ENCODE measurements at regions not wholly inside any gene's neighbourhood (a gene's known extent, or its start where the extent isn't known, plus 50 kb on each side); places are given as distances from the start of the nearest gene placed in this dataset.
"Not testable (repeated sequence)": the region's sequence is repeated elsewhere in the genome, so short reads cannot be mapped to it uniquely, and the experiment has no call there.

GRCh38 chr6:90885611-90886056 lies 298.8 kb upstream of the MAP3K7 start:
- DNase-seq, result no peak

DNA sequence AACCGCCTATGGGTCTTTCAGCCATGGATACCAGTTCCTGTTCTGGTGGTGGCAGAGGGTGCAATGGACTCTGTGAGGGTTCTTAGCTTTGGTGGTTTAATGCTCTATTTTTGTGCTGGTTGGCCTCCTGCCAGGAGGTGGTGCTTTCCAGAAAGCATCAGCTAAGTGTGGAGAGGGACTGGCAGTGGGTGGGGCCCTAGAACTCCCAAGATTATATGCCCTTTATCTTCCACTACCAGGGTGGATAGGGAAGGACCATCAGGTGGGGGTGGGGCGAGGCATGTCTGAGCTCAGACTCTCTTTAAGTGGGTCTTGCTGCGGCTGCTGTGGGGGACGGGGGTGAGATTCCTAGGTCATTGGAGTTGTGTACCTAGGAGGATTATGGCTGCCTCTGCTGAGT lies 298.3 kb upstream of the MAP3K7 start:
- not testable (repeated sequence) for DNase-seq

- DNase-seq, result no peak
Measured at GRCh38 chr6:90877616-90878015, 290.7 kb upstream of the MAP3K7 start.

DNA sequence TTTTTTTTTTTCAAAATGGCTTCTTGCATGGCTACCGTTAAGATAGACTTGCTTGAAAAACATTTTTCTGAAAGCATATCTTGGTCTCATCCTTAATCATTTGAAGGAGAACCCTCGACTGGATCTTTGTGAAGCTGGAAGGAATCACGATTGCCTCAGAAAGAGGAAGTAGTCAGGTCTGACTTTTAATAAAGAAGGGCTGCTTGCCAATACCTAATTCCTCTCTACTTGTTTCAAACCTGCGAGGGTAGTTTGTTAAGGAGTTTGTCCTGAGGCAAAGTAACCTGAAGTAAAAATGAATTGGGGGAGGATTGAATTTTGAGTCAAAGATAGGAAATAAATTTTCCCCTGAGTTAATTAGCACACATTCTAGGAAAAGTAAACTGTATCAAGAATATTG lies 288.1 kb upstream of the MAP3K7 start:
- DNase-seq, result no peak

DNA sequence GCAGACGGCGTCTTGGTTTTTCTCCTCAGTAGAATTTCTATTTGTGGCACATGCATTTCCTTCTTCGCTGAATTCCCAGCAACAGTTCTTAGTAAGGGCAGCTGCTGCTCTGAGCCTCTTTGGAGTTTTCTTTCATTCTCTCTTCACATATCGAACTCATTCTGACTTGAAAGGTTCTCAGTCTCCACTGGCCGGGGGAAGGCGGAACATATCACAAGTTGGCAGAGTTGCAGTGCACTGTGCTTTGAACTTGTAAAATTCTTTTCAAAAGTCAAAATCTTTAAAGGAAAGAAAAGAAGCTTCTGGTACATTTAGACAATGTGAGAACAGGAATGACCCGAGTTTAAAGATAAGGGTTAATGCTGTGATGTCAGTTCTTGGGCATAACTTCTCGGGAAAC lies 286.1 kb upstream of the MAP3K7 start:
- no peak for DNase-seq

- no peak for DNase-seq
Measured at GRCh38 chr6:90870561-90870960, 283.7 kb upstream of the MAP3K7 start.

GRCh38 chr6:90868656-90869055 lies 281.8 kb upstream of the MAP3K7 start:
- DNase-seq, result no peak

- no peak for DNase-seq
Measured at GRCh38 chr6:90868256-90868655, 281.4 kb upstream of the MAP3K7 start.

DNA sequence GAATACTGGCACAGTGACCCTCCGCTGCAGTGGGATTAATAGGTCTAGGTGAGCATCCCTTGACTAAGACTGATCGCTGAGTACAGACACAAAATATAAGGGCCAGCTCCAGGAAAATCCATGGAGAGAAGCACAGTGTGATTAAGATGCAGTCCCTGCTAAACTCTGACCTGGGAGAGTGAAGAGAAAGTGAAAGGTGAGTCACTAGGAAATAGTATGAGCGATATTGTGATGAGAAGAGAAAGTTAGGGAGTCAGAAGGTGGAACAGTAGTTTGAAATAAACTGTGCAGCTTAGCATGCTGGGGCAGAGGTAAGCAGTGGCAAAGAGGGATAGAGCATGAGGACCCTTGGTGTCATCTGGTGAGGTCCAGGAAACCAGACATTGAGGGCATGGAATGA lies 278.6 kb upstream of the MAP3K7 start:
- DNase-seq, result no peak

GRCh38 chr6:90863043-90863442 lies 276.2 kb upstream of the MAP3K7 start:
- no peak for DNase-seq

DNA sequence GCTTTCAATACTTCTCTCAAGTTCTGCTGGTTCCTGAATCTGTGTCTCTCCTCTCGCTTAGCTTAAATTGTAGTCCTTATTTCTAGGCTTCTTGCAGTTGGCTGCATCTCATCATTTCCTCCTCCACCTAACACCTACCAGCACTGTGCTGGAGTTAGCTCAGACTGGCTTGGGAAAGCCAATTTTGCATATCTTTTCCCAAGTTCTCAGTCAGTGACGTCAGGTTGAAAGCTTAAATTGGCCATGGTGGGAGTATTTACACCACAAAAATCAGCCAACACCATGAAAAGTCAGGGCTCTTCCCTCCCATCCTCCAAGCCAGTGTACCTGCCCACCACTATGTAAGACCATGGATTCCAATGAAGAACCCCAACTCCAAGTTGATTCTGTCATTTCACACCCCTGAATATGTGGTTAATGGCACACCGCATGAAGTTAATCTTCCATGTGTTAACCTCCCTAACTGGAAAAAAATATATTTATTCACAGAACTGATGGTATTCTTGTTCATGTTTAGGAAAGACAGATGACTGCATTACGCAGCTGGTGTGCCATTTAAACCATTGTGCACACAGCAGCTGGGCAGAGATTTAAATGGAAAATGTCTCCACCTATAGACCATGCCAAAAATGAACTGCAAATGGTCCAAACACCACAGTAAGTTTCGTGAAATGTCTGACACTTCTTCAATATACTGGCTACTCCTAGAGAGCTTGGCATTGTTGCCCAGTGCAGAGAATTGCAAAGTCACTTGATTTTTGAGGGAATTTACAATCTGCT lies 274.1 kb upstream of the MAP3K7 start:
- DNase-seq, result peak; percentile 9

GRCh38 chr6:90859612-90860011 lies 272.7 kb upstream of the MAP3K7 start:
- DNase-seq, result peak; percentile 12

DNA sequence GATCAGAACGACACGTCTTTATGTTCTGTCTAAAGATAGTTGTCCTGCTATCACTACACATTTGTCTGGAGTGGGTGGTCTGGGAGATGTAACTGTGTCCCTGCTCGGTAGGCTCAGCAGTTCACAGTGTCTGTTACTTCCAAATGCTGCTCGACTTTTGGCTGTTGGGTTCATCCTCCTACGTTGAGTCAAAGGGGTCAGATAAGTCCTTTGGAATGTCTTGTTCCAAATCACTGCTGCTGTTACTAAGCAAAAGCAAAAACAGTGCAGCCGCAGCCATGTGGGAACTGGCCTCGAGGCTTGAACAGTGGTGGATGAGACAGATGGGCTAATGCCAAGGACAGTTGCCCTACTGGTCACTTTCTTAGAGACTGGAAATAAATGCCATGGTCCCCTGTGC lies 272.2 kb upstream of the MAP3K7 start:
- no peak for DNase-seq

DNA sequence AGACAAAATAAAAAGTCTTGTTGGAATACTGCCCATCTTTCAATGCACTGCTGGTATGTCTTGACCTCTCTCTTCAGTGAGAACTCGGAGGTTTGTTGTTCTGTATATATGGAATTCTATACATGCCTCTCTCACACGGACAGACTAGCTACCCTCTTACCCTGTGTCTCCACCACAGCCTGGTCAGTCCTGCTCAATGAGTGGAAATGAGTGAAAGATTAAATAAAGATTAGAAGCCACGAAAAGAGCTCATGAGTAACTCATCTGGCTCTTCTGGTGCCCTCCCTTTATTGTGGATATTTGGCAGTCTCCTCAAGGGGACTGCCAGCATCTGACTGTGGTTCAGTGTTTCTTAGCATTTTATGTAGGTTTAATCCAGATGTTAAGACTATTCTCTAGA lies 262.8 kb upstream of the MAP3K7 start:
- no peak for DNase-seq

GRCh38 chr6:90846824-90847223 lies 260.0 kb upstream of the MAP3K7 start:
- no peak for DNase-seq

DNA sequence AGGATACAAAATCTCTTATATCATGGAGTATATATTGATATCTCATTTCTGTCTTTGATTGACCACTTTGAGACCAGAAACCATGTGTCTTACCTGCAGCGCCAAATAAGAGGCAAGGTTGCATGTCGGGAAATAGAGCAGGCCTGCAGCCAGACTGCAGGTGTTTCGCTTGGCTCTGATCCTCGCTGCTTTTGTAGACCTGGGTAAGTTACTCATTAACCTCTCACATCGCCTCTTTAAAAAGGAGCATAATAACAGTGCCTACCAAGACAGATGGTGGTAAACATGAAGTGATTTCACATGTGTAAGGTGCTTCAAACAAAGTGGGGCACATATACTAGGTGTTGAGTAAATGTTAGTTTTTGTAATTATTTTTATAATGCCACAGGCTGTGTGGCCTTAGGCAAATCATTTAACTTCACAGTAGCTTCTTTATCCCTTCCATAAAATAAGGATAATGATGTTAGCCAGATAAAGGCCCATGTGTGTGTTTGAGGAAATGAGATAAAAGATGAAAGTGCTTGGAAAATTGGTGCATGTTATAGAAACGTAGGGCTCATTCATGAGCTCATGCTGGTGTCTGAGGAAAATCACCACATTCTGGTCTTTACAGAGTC lies 248.8 kb upstream of the MAP3K7 start:
- peak; percentile 81 for DNase-seq

- DNase-seq, result no peak
Measured at GRCh38 chr6:90829311-90829710, 242.4 kb upstream of the MAP3K7 start.

- DNase-seq, result no peak
Measured at GRCh38 chr6:90820436-90820835, 233.6 kb upstream of the MAP3K7 start.

DNA sequence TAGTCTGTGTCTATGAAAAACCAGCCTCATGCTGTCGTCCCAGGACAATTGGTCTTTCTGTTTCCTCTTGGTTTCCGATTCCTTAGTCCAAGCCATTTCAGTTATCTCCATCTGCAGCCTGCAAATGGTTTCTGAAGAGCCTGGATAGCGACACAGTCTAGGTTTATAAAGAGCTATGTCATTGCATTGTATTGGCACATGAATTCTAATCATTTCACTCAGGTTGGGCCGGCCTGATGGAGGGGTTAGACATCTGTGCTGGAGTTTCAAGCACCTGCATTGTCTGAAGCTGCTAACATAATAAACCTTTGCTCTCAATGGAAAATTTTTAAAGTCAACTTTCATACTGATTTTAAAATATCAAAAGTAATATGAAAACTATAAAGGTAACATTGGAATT lies 232.6 kb upstream of the MAP3K7 start:
- no peak for DNase-seq

- DNase-seq, result no peak
Measured at GRCh38 chr6:90818163-90818562, 231.3 kb upstream of the MAP3K7 start.

GRCh38 chr6:90816764-90817163 lies 229.9 kb upstream of the MAP3K7 start:
- DNase-seq, result no peak

GRCh38 chr6:90811596-90812226 lies 224.8 kb upstream of the MAP3K7 start:
- DNase-seq, result peak; percentile 95

GRCh38 chr6:90809035-90809434 lies 222.2 kb upstream of the MAP3K7 start:
- no peak for DNase-seq
